Globus pallidus (tissue), 1 donor: ENCODE measurements at regions not wholly inside any gene's neighbourhood (a gene's known extent, or its start where the extent isn't known, plus 50 kb on each side); places are given as distances from the start of the nearest gene placed in this dataset.
"Not testable (repeated sequence)": the region's sequence is repeated elsewhere in the genome, so short reads cannot be mapped to it uniquely, and the experiment has no call there.

Source experiments
- DNase-seq: peaks from one replicate; pipeline ENCODE4 v3.0.0-alpha.2; 2015; ENCODE audit warnings: low spot score

DNA sequence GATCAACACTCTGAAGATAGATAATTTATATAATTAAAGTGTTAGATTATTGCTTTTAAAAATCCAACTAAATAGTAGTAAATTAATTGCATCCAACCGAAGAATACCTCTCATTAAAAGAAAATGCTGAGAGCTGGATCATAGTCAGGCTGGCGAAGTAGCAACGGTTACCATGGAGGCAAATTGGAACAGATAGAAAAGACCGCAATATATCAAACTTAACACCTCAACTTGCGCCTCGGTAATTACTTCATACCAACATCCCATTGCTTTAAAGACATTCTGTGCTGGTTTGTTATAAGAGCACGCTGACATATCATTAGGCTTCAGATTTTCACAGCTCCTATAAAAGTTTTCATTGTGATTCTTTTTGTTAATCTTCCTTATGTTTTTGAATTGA lies 183.8 kb upstream of the ZC3H15 start:
- DNase-seq = no peak

DNA sequence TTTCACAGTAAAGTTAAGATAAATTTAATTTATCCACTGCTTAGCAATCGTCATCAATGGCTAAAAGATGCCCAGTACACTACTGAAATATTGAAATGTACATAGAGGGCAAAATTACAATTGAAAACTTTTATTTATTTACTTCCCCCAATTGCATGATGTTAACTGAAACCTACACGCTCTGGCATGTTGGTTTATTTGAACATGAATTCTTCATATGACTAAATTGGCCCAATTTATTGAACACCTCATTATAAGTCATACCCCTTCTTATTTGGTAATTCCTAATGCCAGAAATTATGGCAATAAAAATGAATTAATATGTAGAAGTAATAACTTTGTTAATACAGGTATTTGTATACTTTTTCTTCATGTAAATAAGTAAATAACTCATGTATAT lies 183.0 kb upstream of the ZC3H15 start:
- no peak for DNase-seq

DNA sequence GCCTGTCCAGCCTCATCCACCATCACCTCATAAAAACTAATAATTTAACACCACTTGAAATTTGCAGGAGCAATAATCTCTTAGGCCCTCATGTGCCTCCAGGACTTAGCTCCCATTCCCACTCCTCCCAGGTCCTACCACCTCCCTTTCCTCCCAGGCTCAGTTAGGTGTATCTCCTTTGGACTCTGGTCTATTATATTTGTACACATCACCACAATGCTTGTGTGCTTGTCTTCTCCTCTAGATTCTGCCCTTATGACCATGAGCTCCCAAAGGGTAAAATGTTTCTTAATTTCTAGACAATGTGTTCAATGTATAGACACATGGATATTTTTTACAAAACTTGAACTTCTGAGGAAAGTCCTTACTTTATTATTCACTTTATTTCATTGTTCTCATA lies 182.0 kb upstream of the ZC3H15 start:
- no peak for DNase-seq

DNA sequence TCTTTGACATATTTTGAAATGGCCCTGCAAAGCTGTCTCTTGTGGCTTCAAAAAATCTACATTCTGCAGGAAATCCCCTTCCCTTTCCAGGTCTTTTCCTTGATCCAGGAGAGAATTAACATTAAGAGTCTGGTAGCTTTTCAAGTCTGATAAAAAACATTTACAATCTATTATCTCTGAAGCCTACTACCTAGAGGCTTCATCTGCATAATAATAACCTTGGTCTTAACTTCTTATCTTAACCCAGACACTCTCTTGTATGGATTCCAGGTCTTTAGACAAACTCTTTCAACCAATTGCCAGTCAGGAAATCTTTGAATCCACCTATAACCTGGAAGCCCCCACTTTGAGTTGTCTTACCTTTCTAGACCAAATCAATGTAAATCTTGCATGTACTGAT lies 179.3 kb upstream of the ZC3H15 start:
- DNase-seq = no peak

DNA sequence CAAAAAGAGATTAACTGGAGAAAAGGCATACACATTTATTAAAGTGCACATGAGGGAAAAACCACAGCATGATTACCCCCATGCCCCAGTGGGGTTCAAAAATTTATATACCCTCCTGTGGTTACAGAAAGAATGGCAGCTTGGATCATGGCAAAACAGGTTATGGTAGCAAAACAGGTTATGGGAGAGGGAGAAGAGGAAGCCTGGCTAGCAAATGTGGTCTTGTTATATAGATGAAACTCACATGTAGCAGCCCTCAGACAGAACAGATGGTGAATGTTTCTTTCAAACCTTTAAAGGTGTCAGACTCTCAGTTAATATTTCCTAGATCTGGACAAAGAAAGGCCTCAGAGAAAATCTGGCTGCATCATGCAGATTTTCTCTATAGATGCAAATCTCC lies 178.2 kb upstream of the ZC3H15 start:
- DNase-seq = no peak

- DNase-seq = no peak
Observed at GRCh38 chr2:186308347-186308746, 177.7 kb upstream of the ZC3H15 start.

DNA sequence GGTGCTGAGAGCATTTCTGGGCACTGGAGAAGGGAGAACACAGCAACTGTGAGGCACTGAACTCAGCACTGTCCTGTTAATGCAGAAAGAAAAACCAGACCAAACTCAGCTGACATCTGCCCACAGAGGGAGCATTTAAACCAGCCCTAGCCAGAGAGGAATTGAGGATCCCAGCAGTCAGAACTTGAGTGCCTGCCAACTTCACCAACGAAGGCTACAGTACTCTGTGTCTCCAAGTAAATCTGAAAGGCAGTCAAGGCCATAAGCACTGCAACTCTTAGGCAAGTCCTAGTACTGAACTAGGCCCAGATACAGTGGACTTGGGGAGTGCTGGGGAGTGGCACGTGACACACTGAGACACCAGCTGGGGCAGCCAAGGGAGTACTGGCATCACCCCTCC lies 176.2 kb upstream of the ZC3H15 start:
- DNase-seq = peak; percentile 7

DNA sequence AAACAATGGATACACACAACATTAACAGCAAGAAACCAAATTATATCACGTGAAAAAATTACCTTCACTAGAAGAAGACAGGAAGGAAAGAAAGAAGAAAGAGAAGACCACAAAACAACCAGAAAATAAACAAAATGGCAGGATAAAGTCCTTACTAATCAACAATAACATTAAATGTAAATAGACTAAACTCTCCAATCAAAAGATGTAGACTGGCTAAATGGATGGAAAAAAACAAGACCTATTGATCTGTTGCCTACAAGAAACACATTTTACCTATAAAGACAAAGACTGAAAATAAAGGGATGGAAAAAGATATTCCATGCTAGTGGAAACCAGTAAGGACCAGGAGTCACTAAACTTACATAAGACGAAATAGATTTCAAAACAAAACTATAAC lies 167.0 kb upstream of the ZC3H15 start:
- no peak for DNase-seq

- DNase-seq = no peak
Observed at GRCh38 chr2:186325827-186326535, 160.1 kb upstream of the ZC3H15 start.

DNA sequence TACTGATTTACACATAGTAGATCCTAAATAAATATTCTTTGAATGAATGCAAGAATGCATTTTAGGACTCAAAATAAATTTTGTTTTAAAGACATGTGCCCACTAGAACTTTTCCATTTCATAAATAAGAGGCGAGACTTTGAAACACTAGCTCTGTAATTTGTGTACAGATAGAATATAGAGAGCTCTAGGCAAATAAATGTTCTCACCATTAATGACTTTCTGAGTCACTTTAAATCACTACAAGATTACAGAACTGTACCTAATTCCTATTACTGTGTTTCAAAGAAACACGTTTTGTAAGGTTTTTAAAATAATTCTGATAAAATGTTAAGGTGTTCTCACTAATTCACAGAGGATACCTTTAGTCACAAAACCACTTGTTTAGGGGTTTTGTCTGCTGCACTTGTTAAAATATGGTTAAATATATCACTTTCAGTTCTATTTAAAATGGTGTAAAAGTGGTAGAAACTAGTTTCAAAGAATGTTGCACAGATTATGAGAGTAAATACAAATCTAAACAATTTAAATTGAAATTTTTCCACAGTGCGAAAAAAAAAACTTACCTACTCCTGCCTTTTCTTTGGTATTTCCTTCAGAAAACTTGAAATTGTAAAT lies 158.7 kb upstream of the ZC3H15 start:
- no peak for DNase-seq

- DNase-seq = no peak
Observed at GRCh38 chr2:186328838-186329237, 157.2 kb upstream of the ZC3H15 start.

- no peak for DNase-seq
Observed at GRCh38 chr2:186330050-186330449, 156.0 kb upstream of the ZC3H15 start.

DNA sequence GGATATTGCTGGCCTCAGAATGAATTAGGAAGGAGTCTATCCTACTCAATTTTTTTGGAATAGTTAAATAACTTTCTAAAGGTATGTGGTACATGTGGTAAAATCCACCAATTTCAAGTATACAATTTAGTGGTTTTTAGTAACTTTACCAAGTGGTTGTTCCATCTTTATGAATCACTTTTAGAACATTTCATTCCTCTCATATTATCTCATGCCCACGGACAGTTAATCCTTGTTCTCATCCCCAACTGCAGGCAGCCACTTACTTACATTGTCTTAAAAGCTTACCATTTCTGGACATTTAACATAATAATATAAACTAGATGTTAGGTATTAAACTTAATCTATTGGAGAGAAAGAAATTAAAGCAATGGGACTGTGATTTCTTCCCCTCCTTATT lies 146.3 kb upstream of the ZC3H15 start:
- no peak for DNase-seq

DNA sequence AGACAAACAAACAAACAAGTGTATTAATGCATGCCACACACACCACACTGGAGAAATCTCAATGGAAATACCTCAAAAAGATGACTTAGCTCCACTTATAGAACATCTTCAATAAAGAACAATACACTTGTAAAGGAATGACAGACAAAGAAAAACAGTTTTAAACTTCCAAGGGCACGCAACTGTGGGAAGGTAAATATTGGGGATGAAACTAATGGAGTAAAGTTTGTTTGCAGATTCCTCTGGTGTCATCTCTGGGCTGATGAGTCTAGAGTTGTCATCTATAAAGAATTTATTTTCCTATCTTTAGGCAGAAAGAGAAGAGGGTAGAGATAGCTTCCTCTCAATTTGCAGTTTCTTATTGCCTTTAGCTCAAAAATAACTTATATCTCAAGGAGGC lies 144.0 kb upstream of the ZC3H15 start:
- no peak for DNase-seq

GRCh38 chr2:186345745-186346144 lies 140.3 kb upstream of the ZC3H15 start:
- no peak for DNase-seq

DNA sequence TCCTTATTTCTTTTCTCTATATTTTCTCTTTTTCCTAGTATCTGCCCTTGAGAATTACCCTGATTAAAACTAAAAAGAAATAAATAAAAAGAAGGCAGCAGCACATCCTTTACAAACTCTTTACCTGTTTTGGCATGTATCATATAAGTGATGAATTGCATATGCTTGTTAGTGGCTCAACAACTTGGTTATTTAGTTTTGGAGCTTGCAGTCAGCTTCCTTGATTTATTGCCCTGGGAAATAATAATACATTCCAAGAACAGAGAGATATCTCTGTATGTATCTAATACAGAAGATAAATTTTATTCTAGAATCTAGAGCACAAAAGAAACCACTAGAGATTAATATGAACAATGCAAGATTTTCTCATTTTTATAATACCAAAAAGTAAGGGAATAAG lies 139.8 kb upstream of the ZC3H15 start:
- DNase-seq = no peak

- no peak for DNase-seq
Observed at GRCh38 chr2:186347472-186347871, 138.6 kb upstream of the ZC3H15 start.

DNA sequence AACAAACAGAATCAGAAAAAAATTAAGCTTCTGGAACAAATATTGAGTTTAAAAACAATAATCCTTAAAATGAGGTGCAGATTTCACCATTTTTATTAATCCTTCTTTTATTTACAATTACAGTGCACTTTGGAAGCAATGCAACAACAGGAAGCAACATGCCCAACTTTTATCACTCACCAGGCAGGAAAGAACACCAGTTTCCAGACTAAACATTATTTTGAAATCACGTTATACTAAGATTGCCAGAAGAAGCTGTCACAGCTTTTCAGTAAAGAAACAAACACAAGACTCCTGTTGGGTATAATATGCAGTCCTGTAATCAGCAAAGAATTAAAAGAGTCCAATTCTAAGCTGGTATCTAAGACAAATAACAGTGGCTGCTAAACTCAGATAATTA lies 137.9 kb upstream of the ZC3H15 start:
- DNase-seq = no peak

DNA sequence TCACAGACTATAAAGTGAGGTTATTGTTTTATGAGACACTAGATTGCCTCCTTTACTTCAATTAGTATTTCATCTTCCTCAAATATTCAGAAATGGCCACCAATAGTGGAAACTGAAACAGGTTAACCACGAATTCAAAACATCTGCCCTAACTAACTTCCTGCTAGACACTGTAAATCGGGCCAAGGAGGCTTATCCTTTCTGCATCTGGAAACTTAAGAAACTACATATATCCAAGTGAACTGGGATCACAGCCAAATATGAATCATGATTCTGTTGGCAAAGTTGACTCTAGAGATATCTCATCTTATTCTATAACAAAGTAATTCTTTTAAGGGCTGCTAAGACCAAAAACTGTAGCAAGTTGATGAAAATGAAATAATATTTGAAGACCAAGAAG lies 136.6 kb upstream of the ZC3H15 start:
- DNase-seq = no peak

DNA sequence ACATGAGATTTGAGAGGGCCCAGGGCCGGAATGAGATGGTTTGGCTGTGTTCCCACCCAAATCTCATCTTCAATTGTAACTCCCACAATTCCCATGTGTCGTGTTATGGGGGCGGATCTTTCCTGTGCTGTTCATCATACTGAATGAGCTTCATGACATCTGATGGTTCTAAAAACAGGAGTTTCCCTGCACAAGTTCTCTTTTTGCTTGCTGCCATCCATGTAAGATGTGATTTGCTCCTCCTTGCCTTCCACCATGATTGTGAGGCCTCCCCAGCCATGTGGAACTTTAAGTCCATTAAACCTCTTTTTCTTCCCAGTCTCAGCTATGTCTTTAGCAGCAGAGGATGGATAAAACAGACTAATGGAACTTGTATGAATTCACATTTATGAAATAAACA lies 131.9 kb upstream of the ZC3H15 start:
- not testable (repeated sequence) for DNase-seq

DNA sequence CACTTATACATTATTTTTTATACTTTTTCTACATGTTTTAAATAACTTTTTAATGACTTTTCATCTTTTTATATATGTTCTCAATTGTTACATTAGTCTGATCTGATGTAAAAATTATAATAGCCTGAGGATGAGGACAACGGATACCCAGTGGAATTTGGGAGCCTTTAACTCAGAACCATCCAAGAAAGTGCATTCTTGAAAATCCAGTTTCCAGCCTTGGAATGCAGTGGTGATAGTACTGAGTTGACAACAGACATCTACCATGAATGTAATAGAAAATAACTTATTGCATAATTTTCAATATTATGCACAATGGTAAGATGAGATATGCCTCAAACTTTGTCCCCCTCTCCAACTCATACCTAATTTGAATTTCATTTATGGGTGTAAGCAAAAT lies 120.7 kb upstream of the ZC3H15 start:
- no peak for DNase-seq

- DNase-seq = no peak
Observed at GRCh38 chr2:186379052-186379451, 107.0 kb upstream of the ZC3H15 start.

DNA sequence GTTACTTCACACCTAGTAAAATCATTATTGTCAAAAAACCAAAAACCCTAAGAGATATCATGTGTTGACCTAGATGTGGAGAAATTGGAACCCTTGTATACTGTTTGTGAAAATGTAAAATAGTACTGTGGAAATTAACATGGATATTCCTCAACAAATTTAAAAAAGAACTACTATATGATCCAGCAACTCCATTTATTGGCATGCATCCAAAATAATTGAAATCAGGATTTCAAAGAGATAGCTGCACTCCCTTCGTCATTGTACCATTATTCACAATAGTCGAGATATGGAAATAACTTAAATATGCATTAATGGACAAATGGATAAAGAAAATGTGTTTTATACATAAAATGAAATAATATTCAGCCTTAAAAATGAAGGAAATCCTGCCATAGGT lies 105.3 kb upstream of the ZC3H15 start:
- DNase-seq = no peak

DNA sequence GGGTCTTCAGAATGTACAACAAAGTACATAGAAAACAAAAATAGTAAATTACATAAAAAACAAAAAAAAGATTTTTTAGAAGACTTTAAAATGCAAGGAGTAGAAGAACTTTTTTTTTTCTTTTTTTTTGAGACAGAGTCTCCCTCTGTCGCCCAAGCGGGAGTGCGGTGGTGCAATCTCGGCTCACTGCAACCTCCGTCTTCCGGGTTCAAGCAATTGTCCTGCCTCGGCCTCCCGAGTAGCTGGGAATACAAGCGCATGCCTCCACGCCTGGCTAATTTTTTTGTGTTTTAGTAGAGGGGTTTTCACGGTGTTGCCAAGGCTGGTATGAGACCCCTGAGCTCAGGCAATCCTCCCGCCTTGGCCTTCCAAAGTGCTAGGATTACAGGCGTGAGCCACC lies 104.5 kb upstream of the ZC3H15 start:
- DNase-seq = no peak
